ENCODE measurements at regions not wholly inside any gene's neighbourhood (a gene's known extent, or its start where the extent isn't known, plus 50 kb on each side); places are given as distances from the start of the nearest gene placed in this dataset.

DNA sequence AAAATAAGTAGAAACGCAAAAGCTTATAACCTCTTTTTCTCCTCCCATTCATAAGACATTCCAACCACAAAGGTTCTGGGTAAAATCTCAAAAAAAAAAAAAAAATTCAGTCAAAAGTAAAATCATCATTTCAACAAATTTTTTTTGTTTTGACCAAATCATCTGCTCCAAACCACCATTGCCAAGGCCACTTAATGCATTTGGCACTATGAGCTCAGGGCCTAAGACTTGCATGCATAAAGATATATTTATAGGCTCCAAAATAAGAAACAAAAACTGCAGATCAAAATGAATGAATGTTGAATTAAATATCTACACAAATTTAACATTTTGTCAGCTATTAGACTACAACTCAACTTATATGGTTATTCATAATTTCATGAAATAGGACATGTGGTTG lies 331.1 kb upstream of the NFIA start:
- no peaks in the 10 kb centered on the region for H3K27me3 ChIP-seq
- 87 to 92% methylated on average over 1 of the region's 1 CpG for WGBS, 2 donors
- no peak overlapping the region for H3K27ac ChIP-seq
- DNase-seq (ENCODE audit: low spot score in 2 of 2), result no peak
- H3K4me1 ChIP-seq, result no peaks in the 10 kb centered on the region
- H3K36me3 ChIP-seq, result no peaks in the 10 kb centered on the region
- no peak overlapping the region for H3K4me3 ChIP-seq
- TF ChIP-seq, protein P1, sequence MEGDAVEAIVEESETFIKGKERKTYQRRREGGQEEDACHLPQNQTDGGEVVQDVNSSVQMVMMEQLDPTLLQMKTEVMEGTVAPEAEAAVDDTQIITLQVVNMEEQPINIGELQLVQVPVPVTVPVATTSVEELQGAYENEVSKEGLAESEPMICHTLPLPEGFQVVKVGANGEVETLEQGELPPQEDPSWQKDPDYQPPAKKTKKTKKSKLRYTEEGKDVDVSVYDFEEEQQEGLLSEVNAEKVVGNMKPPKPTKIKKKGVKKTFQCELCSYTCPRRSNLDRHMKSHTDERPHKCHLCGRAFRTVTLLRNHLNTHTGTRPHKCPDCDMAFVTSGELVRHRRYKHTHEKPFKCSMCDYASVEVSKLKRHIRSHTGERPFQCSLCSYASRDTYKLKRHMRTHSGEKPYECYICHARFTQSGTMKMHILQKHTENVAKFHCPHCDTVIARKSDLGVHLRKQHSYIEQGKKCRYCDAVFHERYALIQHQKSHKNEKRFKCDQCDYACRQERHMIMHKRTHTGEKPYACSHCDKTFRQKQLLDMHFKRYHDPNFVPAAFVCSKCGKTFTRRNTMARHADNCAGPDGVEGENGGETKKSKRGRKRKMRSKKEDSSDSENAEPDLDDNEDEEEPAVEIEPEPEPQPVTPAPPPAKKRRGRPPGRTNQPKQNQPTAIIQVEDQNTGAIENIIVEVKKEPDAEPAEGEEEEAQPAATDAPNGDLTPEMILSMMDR (IDR thresholded peaks at IDR 0.05), result no peak
- no peak for TF ChIP-seq EP300 (IDR thresholded peaks at IDR 0.05)
- no peak for TF ChIP-seq POLR2A (IDR thresholded peaks at IDR 0.05)
- H3K9me3 ChIP-seq, result no peaks in the 10 kb centered on the region

GRCh38 chr1:60747353-60747752 lies 335.0 kb upstream of the NFIA start:
- TF ChIP-seq POLR2A (IDR thresholded peaks at IDR 0.05) (no peak), EP300 (IDR thresholded peaks at IDR 0.05) (no peak)
- TF ChIP-seq, protein P1 (IDR thresholded peaks at IDR 0.05), result no peak
- no peak for DNase-seq (ENCODE audit: low spot score in 2 of 2)
- WGBS, 2 donors, result 75 to 77% methylated on average over 5 of the region's 5 CpGs
- Histone ChIP-seq H3K27me3 (no peaks in the 10 kb centered on the region), H3K9me3 (no peaks in the 10 kb centered on the region), H3K27ac (no peak overlapping the region), H3K4me1 (peaks cover 0 to 2% (median 0%) of the 10 kb centered on the region in 4 donors), H3K4me3 (no peak overlapping the region), H3K36me3 (no peaks in the 10 kb centered on the region)

DNA sequence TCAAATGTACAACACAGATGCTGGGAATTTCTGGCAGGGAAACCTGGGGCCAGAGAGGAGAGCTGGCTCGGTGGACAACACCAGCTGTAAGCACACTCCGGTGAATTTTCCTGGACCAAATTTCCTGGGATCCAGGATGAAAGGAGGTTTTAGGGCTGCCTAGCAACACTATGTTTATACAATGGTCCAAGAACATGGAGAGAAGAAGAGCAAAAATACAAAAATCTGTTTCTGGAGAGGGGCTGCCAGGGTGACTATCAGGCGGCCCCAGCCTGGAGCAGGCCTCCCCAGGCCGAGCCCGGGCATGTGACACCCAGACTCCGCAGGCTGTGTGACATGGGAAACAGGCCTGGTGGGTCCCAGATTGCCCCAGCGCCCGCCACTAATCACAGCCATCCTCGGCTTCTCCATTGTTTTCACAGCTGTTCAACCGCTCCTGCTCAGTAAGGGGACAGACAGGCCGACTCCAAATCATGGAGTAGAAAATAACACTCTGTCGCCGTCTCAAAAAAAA lies 336.0 kb upstream of the NFIA start:
- peak overlapping the region in 1 of 4 donors; percentile 58 for H3K27ac ChIP-seq
- WGBS, 2 donors, result 24 to 26% methylated on average over 13 of the region's 13 CpGs
- no peaks in the 10 kb centered on the region for H3K36me3 ChIP-seq
- DNase-seq (ENCODE audit: low spot score in 2 of 2), result no peak
- no peak overlapping the region for H3K4me3 ChIP-seq
- H3K4me1 ChIP-seq, result peaks cover 0 to 2% (median 0%) of the 10 kb centered on the region in 4 donors
- H3K27me3 ChIP-seq, result no peaks in the 10 kb centered on the region
- TF ChIP-seq EP300 (IDR thresholded peaks at IDR 0.05), result no peak
- TF ChIP-seq, protein P1 (IDR thresholded peaks at IDR 0.05), result no peak
- TF ChIP-seq POLR2A (IDR thresholded peaks at IDR 0.05), result no peak
- no peaks in the 10 kb centered on the region for H3K9me3 ChIP-seq

GRCh38 chr1:60745484-60745883 lies 336.9 kb upstream of the NFIA start:
- Histone ChIP-seq H3K27ac (no peak overlapping the region), H3K36me3 (no peaks in the 10 kb centered on the region), H3K9me3 (no peaks in the 10 kb centered on the region), H3K4me1 (peaks cover 0 to 2% (median 0%) of the 10 kb centered on the region in 4 donors), H3K27me3 (no peaks in the 10 kb centered on the region), H3K4me3 (no peak overlapping the region)
- TF ChIP-seq POLR2A (IDR thresholded peaks at IDR 0.05), result no peak
- TF ChIP-seq EP300 (IDR thresholded peaks at IDR 0.05), result no peak
- TF ChIP-seq, protein P1 (IDR thresholded peaks at IDR 0.05), result no peak
- 57 to 70% methylated on average over 2 of the region's 2 CpGs for WGBS, 2 donors
- DNase-seq (ENCODE audit: low spot score in 2 of 2), result no peak

- Histone ChIP-seq H3K27me3 (no peaks in the 10 kb centered on the region), H3K36me3 (no peaks in the 10 kb centered on the region), H3K27ac (no peak overlapping the region), H3K4me3 (no peak overlapping the region), H3K4me1 (peaks cover 0 to 7% (median 0%) of the 10 kb centered on the region in 4 donors), H3K9me3 (no peaks in the 10 kb centered on the region)
- DNase-seq (ENCODE audit: low spot score in 2 of 2), result no peak
- TF ChIP-seq POLR2A (IDR thresholded peaks at IDR 0.05) (no peak), EP300 (IDR thresholded peaks at IDR 0.05) (no peak)
- TF ChIP-seq, protein P1 (IDR thresholded peaks at IDR 0.05), result no peak
- WGBS, 2 donors, result 82 to 91% methylated on average over 4 of the region's 4 CpGs
These were observed 340.0 kb upstream of the NFIA start for GRCh38 chr1:60742339-60742738.

Data from tibial nerve (tissue), 4 donors.